ENCODE measurements at regions not wholly inside any gene's neighbourhood (a gene's known extent, or its start where the extent isn't known, plus 50 kb on each side); places are given as distances from the start of the nearest gene placed in this dataset.
A peak's percentile ranks its signal among the peaks of the same experiment; 100 is the strongest.

DNA sequence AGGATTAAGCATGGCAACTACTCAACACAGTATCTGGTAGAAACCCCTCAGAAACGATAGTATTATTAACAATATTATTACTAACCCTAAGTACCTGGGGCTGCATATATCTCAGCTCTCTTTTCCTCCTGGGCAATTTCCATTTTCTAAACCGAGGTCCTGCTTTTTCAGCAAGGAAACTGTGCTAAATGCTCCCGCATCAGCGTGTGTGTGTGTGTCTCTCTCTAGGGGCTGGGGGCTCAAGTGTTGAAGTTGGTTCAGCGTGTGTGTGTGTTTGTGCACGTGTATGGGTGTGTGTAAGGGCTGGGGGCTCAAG, 169.3 kb upstream of the MAF start:
- peaks cover 12% of the 10 kb centered on the region for H3K27me3 Mint-ChIP-seq (ENCODE audit: insufficient read depth)
- 26 to 100% methylated on average over 1 to 4 of the region's 6 CpGs for WGBS, 2 experiments (ENCODE audit: insufficient coverage in 1 of 2, insufficient read length in 1 of 2)
- peak overlapping the region; percentile 65 for H3K4me3 Mint-ChIP-seq
- no peak for DNase-seq
- H3K9me3 Mint-ChIP-seq, result no peaks in the 10 kb centered on the region
- Histone ChIP-seq H3K4me3 (ENCODE audit: low read length) (peak overlapping the region; percentile 80), H3K36me3 (ENCODE audit: control insufficient read depth, insufficient read depth, low read length) (no peaks in the 10 kb centered on the region), H3K27ac (ENCODE audit: low read depth, low read length) (no peak overlapping the region), H3K9ac (ENCODE audit: extremely low read depth, low read length, poor library complexity, severe bottlenecking) (no peak overlapping the region), H3K27me3 (ENCODE audit: control insufficient read depth, insufficient read depth, low read length, poor library complexity, severe bottlenecking) (peaks cover 28% of the 10 kb centered on the region), H3K4me1 (ENCODE audit: control insufficient read depth, insufficient read depth, low read length) (peaks cover 4% of the 10 kb centered on the region), H3K9me3 (ENCODE audit: control insufficient read depth, low read length) (no peaks in the 10 kb centered on the region)
- TF ChIP-seq, protein P1, sequence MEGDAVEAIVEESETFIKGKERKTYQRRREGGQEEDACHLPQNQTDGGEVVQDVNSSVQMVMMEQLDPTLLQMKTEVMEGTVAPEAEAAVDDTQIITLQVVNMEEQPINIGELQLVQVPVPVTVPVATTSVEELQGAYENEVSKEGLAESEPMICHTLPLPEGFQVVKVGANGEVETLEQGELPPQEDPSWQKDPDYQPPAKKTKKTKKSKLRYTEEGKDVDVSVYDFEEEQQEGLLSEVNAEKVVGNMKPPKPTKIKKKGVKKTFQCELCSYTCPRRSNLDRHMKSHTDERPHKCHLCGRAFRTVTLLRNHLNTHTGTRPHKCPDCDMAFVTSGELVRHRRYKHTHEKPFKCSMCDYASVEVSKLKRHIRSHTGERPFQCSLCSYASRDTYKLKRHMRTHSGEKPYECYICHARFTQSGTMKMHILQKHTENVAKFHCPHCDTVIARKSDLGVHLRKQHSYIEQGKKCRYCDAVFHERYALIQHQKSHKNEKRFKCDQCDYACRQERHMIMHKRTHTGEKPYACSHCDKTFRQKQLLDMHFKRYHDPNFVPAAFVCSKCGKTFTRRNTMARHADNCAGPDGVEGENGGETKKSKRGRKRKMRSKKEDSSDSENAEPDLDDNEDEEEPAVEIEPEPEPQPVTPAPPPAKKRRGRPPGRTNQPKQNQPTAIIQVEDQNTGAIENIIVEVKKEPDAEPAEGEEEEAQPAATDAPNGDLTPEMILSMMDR (conservative IDR thresholded peaks at IDR 0.05), result no peak
- H3K27ac Mint-ChIP-seq, result peak overlapping the region; percentile 37
- H3K4me1 Mint-ChIP-seq, result peaks cover 37% of the 10 kb centered on the region
- H3K36me3 Mint-ChIP-seq (ENCODE audit: low read depth), result no peaks in the 10 kb centered on the region

DNA sequence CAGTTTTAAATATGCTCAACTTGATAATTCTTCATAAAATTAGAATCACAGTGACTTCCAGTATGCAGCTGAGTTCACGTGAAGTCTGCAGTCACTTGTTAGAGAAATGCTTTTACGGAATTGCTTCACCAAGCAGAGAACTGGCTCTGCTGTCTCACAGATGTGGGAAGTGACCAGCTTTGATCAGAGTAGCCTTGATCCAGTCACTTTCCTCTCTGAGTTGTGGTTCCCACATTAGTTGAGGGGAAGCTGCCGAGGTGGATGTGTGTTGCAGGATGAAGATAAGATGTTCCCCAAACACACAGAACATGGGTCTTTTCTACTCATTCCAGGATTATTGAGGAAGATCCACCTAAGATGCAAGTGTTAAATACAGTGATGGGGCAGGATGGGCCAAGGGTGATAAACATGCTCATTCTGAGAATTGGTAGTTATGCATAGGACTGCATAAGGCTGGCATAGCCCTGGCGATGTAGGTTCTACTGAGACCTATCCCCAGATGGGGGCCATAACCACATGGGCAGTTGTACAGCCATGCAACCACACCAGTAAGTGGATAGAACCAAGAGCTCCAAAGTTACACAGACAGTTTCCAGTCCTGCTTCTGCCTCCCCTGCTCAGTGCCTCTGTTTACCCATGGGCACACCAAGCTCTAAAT, 168.9 kb upstream of the MAF start:
- Mint-ChIP-seq H3K4me3 (peak overlapping the region; percentile 65), H3K9me3 (no peaks in the 10 kb centered on the region), H3K27ac (no peak overlapping the region), H3K27me3 (ENCODE audit: insufficient read depth) (peaks cover 12% of the 10 kb centered on the region), H3K36me3 (ENCODE audit: low read depth) (no peaks in the 10 kb centered on the region), H3K4me1 (peaks cover 37% of the 10 kb centered on the region)
- Histone ChIP-seq H3K36me3 (ENCODE audit: control insufficient read depth, insufficient read depth, low read length) (no peaks in the 10 kb centered on the region), H3K4me1 (ENCODE audit: control insufficient read depth, insufficient read depth, low read length) (peaks cover 4% of the 10 kb centered on the region), H3K4me3 (ENCODE audit: low read length) (no peak overlapping the region), H3K9ac (ENCODE audit: extremely low read depth, low read length, poor library complexity, severe bottlenecking) (no peak overlapping the region), H3K27ac (ENCODE audit: low read depth, low read length) (no peak overlapping the region), H3K27me3 (ENCODE audit: control insufficient read depth, insufficient read depth, low read length, poor library complexity, severe bottlenecking) (peaks cover 28% of the 10 kb centered on the region), H3K9me3 (ENCODE audit: control insufficient read depth, low read length) (no peaks in the 10 kb centered on the region)
- WGBS, 2 experiments (ENCODE audit: insufficient coverage in 1 of 2, insufficient read length in 1 of 2), result 86 to 100% methylated on average over 3 to 4 of the region's 4 CpGs
- no peak for DNase-seq
- TF ChIP-seq, protein P1 (conservative IDR thresholded peaks at IDR 0.05), result no peak

DNA sequence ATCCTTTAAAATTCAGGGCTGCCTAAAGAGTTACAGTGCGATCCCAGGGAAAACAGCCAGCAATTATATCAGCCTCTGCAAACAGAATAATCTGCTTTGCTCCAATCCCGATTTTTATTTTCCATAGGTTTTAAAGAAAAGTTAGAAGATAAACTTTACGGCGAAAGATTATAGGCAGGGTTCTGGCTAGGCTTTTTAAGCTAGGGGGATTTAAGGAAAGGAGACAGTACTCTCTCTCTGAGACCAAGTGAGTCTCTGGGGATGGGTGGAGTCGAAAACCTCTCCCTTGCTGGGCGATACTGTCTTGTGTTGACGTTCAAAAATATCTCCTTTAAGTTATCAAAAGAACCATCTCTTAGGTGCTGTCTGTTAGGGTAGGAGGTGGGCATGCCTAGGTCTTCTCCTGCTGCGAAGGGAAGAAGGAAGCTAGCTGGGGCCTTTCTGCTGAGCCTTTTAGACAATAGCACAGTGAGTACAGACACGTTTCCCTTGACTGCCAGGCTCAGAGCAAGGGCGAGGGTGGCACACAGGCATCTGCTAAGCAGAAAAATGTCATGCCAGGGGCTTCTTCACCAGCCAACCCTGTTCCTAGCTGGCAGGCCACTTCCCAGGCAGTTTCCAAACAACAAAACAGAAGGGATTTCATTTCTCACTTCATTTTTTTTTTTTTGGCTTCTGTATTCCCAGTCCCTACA, 167.9 kb upstream of the MAF start:
- WGBS, 2 experiments (ENCODE audit: insufficient coverage in 1 of 2, insufficient read length in 1 of 2), result 86 to 93% methylated on average over 2 to 10 of the region's 10 CpGs
- H3K9me3 ChIP-seq (ENCODE audit: control insufficient read depth, low read length), result no peaks in the 10 kb centered on the region
- Mint-ChIP-seq H3K9me3 (no peaks in the 10 kb centered on the region), H3K27ac (peak overlapping the region; percentile 77), H3K4me1 (peaks cover 37% of the 10 kb centered on the region), H3K27me3 (ENCODE audit: insufficient read depth) (peaks cover 8% of the 10 kb centered on the region), H3K4me3 (peak overlapping the region; percentile 17), H3K36me3 (ENCODE audit: low read depth) (no peaks in the 10 kb centered on the region)
- H3K27me3 ChIP-seq (ENCODE audit: control insufficient read depth, insufficient read depth, low read length, poor library complexity, severe bottlenecking), result peaks cover 21% of the 10 kb centered on the region
- no peak overlapping the region for H3K4me3 ChIP-seq (ENCODE audit: low read length)
- no peak overlapping the region for H3K27ac ChIP-seq (ENCODE audit: low read depth, low read length)
- no peaks in the 10 kb centered on the region for H3K36me3 ChIP-seq (ENCODE audit: control insufficient read depth, insufficient read depth, low read length)
- peaks cover 4% of the 10 kb centered on the region for H3K4me1 ChIP-seq (ENCODE audit: control insufficient read depth, insufficient read depth, low read length)
- TF ChIP-seq, protein P1 (conservative IDR thresholded peaks at IDR 0.05), result no peak
- H3K9ac ChIP-seq (ENCODE audit: extremely low read depth, low read length, poor library complexity, severe bottlenecking), result no peak overlapping the region
- DNase-seq, result no peak
